Panc1 (cell line): ENCODE measurements at regions not wholly inside any gene's neighbourhood (a gene's known extent, or its start where the extent isn't known, plus 50 kb on each side); places are given as distances from the start of the nearest gene placed in this dataset.

Experiments used
- ATAC-seq: fragments of 200-7000 bp; cut with Tn5 transposase; 2 replicates; pipeline ENCODE4 v1.9.1; 2020; ENCODE audit warnings: mild to moderate bottlenecking, moderate library complexity
- BruUV-seq: library from RNA; stranded (reverse); fragments of 400-500 nt; replicated peaks from 2 replicates; lab custom pipeline; 2021; lab: Mats Ljungman, UMichigan
- CTCF ChIA-PET: fragments of 300-600 bp; sonication (Branson Sonifier 250); formaldehyde crosslinking; loops from one replicate; lab custom pipeline; 2022; ENCODE audit warnings: antibody characterized with exemption; lab: Charles Lee
- POLR2A ChIA-PET: fragments of 300-600 bp; sonication (Branson Sonifier 250); formaldehyde crosslinking; loops from one replicate; lab custom pipeline; 2022; ENCODE audit warnings: antibody characterized with exemption; lab: Charles Lee
- DNase-seq: peaks from one replicate; pipeline ENCODE4 v3.0.0-alpha.2; 2010; ENCODE audit warnings: low read depth, low spot score
- H3K27ac ChIP-seq: 2 replicates; pipeline ENCODE4 v1.5.1; 2011; ENCODE audit warnings: mild to moderate bottlenecking, low read length, inconsistent platforms
- H3K27me3 ChIP-seq: fragments of 200-500 bp; sonication (Bioruptor generic); 2 replicates; pipeline ENCODE4 v1.6.0; 2014; ENCODE audit warnings: low read length, inconsistent platforms; ENCODE audit not compliant: control insufficient read depth, insufficient read depth
- H3K36me3 ChIP-seq: fragments of 200-500 bp; sonication (Bioruptor generic); 2 replicates; pipeline ENCODE4 v1.5.1; 2014; ENCODE audit warnings: inconsistent platforms, mild to moderate bottlenecking, low read length, moderate library complexity; ENCODE audit not compliant: control insufficient read depth, insufficient read depth
- H3K4me1 ChIP-seq: 2 replicates; pipeline ENCODE4 v1.5.1; 2011; ENCODE audit warnings: inconsistent platforms, mild to moderate bottlenecking, low read length, moderate library complexity; ENCODE audit not compliant: control insufficient read depth, insufficient read depth
- H3K4me3 ChIP-seq, 2 experiments: 2 replicates each; pipeline ENCODE4 v1.5.1; 2011 to 2012; ENCODE audit warnings: low read depth in 2 of 2, low read length in 2 of 2, mild to moderate bottlenecking in 2 of 2, inconsistent platforms in 1 of 2, moderate library complexity in 1 of 2
- H3K9me3 ChIP-seq: fragments of 200-500 bp; sonication (Bioruptor generic); 2 replicates; pipeline ENCODE4 v1.5.1; 2014; ENCODE audit warnings: low read depth, mild to moderate bottlenecking, inconsistent platforms, low read length, moderate library complexity; ENCODE audit not compliant: control insufficient read depth, insufficient read depth
- CTCF ChIP-seq: fragments of 450-650 bp; IDR thresholded peaks from 2 replicates; pipeline ENCODE4 v1.5.1; 2017; ENCODE audit warnings: mild to moderate bottlenecking
- POLR2AphosphoS5 ChIP-seq: IDR thresholded peaks from 2 replicates; pipeline ENCODE4 v1.6.1; 2012; ENCODE audit warnings: mild to moderate bottlenecking, low read depth, low read length, moderate library complexity
- REST ChIP-seq, 2 experiments: IDR thresholded peaks; 2 replicates each; pipeline ENCODE4 v1.6.1; 2011 to 2012; ENCODE audit warnings: low read depth in 2 of 2, control low read depth in 1 of 2, low read length in 1 of 2, mild to moderate bottlenecking in 1 of 2, moderate library complexity in 1 of 2; ENCODE audit not compliant: insufficient read depth in 1 of 2
- SIN3A ChIP-seq: IDR thresholded peaks from 2 replicates; pipeline ENCODE4 v1.6.1; 2012; ENCODE audit warnings: low read depth, mild to moderate bottlenecking, low read length, moderate library complexity, borderline replicate concordance; ENCODE audit not compliant: insufficient read depth
- TCF7L2 ChIP-seq: IDR thresholded peaks from 2 replicates; pipeline ENCODE4 v1.6.1; 2011; ENCODE audit warnings: mild to moderate bottlenecking, low read depth, low read length, inconsistent platforms
- in situ Hi-C: cut with HindIII; loops from 2 replicates; pipeline ENCODE4 v1.10.0; 2016; ENCODE audit warnings: low sequenced_read_pairs, low pct_unique_long_range_greater_than_20kb
- intact Hi-C: fragments of 100-400 bp; cut with micrococcal nuclease; formaldehyde crosslinking; loops from one replicate; pipeline ENCODE4 v1.10.0; 2022; ENCODE audit not compliant: unreplicated experiment

- no peak for DNase-seq
- ChIA-PET CTCF (no interaction called here), POLR2A (no interaction called here)
- no peaks in the 10 kb centered on the region for H3K9me3 ChIP-seq
- in situ Hi-C loops: no loop called here
- ATAC-seq: peak; percentile 4; the same call in 1 of the 2 replicates
- peak overlapping the region; percentile 49 to 68 for H3K4me3 ChIP-seq
- H3K27me3 ChIP-seq: no peaks in the 10 kb centered on the region; the same call in 1 of the 2 replicates
- 0 out of 2 replicates have a peak overlapping the region, but pooled peaks have one; percentile 49 for H3K27ac ChIP-seq
- H3K4me1 ChIP-seq: peaks cover 11% of the 10 kb centered on the region
- no peaks in the 10 kb centered on the region for H3K36me3 ChIP-seq
- no peak for TF ChIP-seq SIN3A
- TF ChIP-seq CTCF: no peak
- no peak for TF ChIP-seq REST (IDR thresholded peaks at IDR 0.05; ENCODE audit: insufficient read depth in 1 of 2, low read depth in 2 of 2, low read length in 1 of 2)
- TF ChIP-seq POLR2AphosphoS5: no peak
- no peak for TF ChIP-seq TCF7L2
- intact Hi-C loops: loop anchor here (5.0 kb wide), 3 partner anchors 56 to 239 kb away; no protein-coding TSS in a partner anchor
- BruUV-seq: no TSS peak
Measured at GRCh38 chr6:108781419-108782100, 66.7 kb upstream of the ARMC2 start.

- Histone ChIP-seq H3K4me3 (peak overlapping the region; percentile 49 to 68), H3K4me1 (peaks cover 11% of the 10 kb centered on the region), H3K27ac (peak overlapping the region; percentile 49), H3K27me3 (no peaks in the 10 kb centered on the region; the same call in 1 of the 2 replicates), H3K9me3 (no peaks in the 10 kb centered on the region), H3K36me3 (no peaks in the 10 kb centered on the region)
- in situ Hi-C loops (no loop called here), intact Hi-C loops (loop anchor here (5.0 kb wide), 3 partner anchors 55 to 240 kb away; no protein-coding TSS in a partner anchor)
- TF ChIP-seq SIN3A: no peak
- TF ChIP-seq TCF7L2: no peak
- TF ChIP-seq REST (IDR thresholded peaks at IDR 0.05; ENCODE audit: insufficient read depth in 1 of 2, low read depth in 2 of 2, low read length in 1 of 2): no peak
- no peak for TF ChIP-seq POLR2AphosphoS5
- TF ChIP-seq CTCF: peak; percentile 97
- ATAC-seq (peak; percentile 96), DNase-seq (peak; percentile 96)
- ChIA-PET POLR2A (no interaction called here), CTCF (interaction anchor here (0.7 kb wide), 1 partner anchor 111 kb away, joined by 3 read pairs; no protein-coding TSS in a partner anchor)
- BruUV-seq: no TSS peak
Measured at GRCh38 chr6:108782179-108783041, 65.8 kb upstream of the ARMC2 start.
